ENCODE measurements at regions not wholly inside any gene's neighbourhood (a gene's known extent, or its start where the extent isn't known, plus 50 kb on each side); places are given as distances from the start of the nearest gene placed in this dataset.

- TF ChIP-seq ZC3H10 (CRISPR knock-in tag; IDR thresholded peaks at IDR 0.05) (no peak), RARB (CRISPR knock-in tag; IDR thresholded peaks at IDR 0.05) (no peak), GLIS3 (CRISPR knock-in tag; IDR thresholded peaks at IDR 0.05) (no peak), TCF4 (CRISPR knock-in tag; IDR thresholded peaks at IDR 0.05; ENCODE audit: borderline replicate concordance) (no peak), ZFP3 (CRISPR knock-in tag; IDR thresholded peaks at IDR 0.05) (no peak), CREB5 (CRISPR knock-in tag; IDR thresholded peaks at IDR 0.05; ENCODE audit: low read depth) (no peak), ISL1 (CRISPR knock-in tag; IDR thresholded peaks at IDR 0.05) (no peak), TSHZ2 (CRISPR knock-in tag; IDR thresholded peaks at IDR 0.05) (no peak)
- no peak for ATAC-seq
Observed at GRCh38 chr6:41440958-41441357, 105.2 kb upstream of the FOXP4 start.

GRCh38 chr6:41441598-41442351, 104.4 kb upstream of the FOXP4 start:
- no peak for ATAC-seq
- no peak for TF ChIP-seq TCF4 (CRISPR knock-in tag; IDR thresholded peaks at IDR 0.05; ENCODE audit: borderline replicate concordance)
- no peak for TF ChIP-seq POU6F1 (CRISPR knock-in tag; IDR thresholded peaks at IDR 0.05; ENCODE audit: borderline replicate concordance, low read depth)
- TF ChIP-seq ZNF70 (CRISPR knock-in tag; IDR thresholded peaks at IDR 0.05): no peak
- no peak for TF ChIP-seq GLIS3 (CRISPR knock-in tag; IDR thresholded peaks at IDR 0.05)
- no peak for TF ChIP-seq TSHZ2 (CRISPR knock-in tag; IDR thresholded peaks at IDR 0.05)
- no peak for TF ChIP-seq TOX (CRISPR knock-in tag; IDR thresholded peaks at IDR 0.05; ENCODE audit: borderline replicate concordance)
- no peak for TF ChIP-seq RARB (CRISPR knock-in tag; IDR thresholded peaks at IDR 0.05)
- no peak for TF ChIP-seq ZNF8 (CRISPR knock-in tag; IDR thresholded peaks at IDR 0.05)
- TF ChIP-seq SNAI2 (CRISPR knock-in tag; IDR thresholded peaks at IDR 0.05): no peak
- no peak for TF ChIP-seq ESRRG (CRISPR knock-in tag; IDR thresholded peaks at IDR 0.05)
- no peak for TF ChIP-seq PPARA (CRISPR knock-in tag; IDR thresholded peaks at IDR 0.05; ENCODE audit: borderline replicate concordance)
- TF ChIP-seq ISL1 (CRISPR knock-in tag; IDR thresholded peaks at IDR 0.05): no peak

- ATAC-seq: no peak
- no peak for TF ChIP-seq ZNF70 (CRISPR knock-in tag; IDR thresholded peaks at IDR 0.05)
- TF ChIP-seq GLIS3 (CRISPR knock-in tag; IDR thresholded peaks at IDR 0.05): no peak
- TF ChIP-seq TOX (CRISPR knock-in tag; IDR thresholded peaks at IDR 0.05; ENCODE audit: borderline replicate concordance): no peak
- TF ChIP-seq TCF4 (CRISPR knock-in tag; IDR thresholded peaks at IDR 0.05; ENCODE audit: borderline replicate concordance): no peak
- TF ChIP-seq PATZ1 (CRISPR knock-in tag; IDR thresholded peaks at IDR 0.05; ENCODE audit: borderline replicate concordance): no peak
- no peak for TF ChIP-seq OSR1 (CRISPR knock-in tag; IDR thresholded peaks at IDR 0.05)
- TF ChIP-seq CREB5 (CRISPR knock-in tag; IDR thresholded peaks at IDR 0.05; ENCODE audit: low read depth): no peak
Observed at GRCh38 chr6:41442352-41442672, 103.9 kb upstream of the FOXP4 start.

All from SK-N-SH treated with all-trans-retinoic acid at 6 μM for 48 hours (cell line).